OCI-LY7 (cell line): ENCODE measurements at regions not wholly inside any gene's neighbourhood (a gene's known extent, or its start where the extent isn't known, plus 50 kb on each side); places are given as distances from the start of the nearest gene placed in this dataset.

Experiments used
- BruUV-seq: library from RNA; stranded (reverse); fragments of 400-500 nt; replicated peaks from 2 replicates; lab custom pipeline; 2021; lab: Mats Ljungman, UMichigan
- CTCF ChIA-PET: fragments of 300-600 bp; sonication (Branson Sonifier 250); formaldehyde crosslinking; loops from one replicate; lab custom pipeline; 2022; ENCODE audit warnings: antibody characterized with exemption; ENCODE audit not compliant: unreplicated experiment; lab: Charles Lee
- POLR2A ChIA-PET: fragments of 300-600 bp; sonication (Branson Sonifier 250); formaldehyde crosslinking; loops from one replicate; lab custom pipeline; 2022; ENCODE audit warnings: antibody characterized with exemption; lab: Charles Lee
- DNase-seq: peaks from one replicate; pipeline ENCODE4 v3.0.0-alpha.2; 2015; ENCODE audit warnings: low spot score
- H2AFZ ChIP-seq: fragments of 200-600 bp; sonication (generic), shearing (Covaris generic); 2 replicates; pipeline ENCODE4 v1.6.1; 2014; ENCODE audit warnings: mild to moderate bottlenecking, antibody characterized with exemption, low read length, moderate library complexity
- H3K27ac ChIP-seq: fragments of 200-600 bp; sonication (generic); 2 replicates; pipeline ENCODE4 v1.5.1; 2014; ENCODE audit warnings: mixed run types, low read depth, mild to moderate bottlenecking, moderate library complexity, low read length, inconsistent platforms; ENCODE audit not compliant: poor library complexity, severe bottlenecking
- H3K36me3 ChIP-seq: fragments of 200-600 bp; sonication (generic); 2 replicates; pipeline ENCODE4 v1.6.1; 2014; ENCODE audit warnings: mild to moderate bottlenecking, antibody characterized with exemption, low read length, moderate library complexity, mixed read lengths; ENCODE audit not compliant: insufficient read depth
- H3K4me1 ChIP-seq: fragments of 200-600 bp; sonication (generic); 2 replicates; pipeline ENCODE4 v1.5.1; 2014; ENCODE audit warnings: mild to moderate bottlenecking, low read length; ENCODE audit not compliant: insufficient read depth, poor library complexity, severe bottlenecking
- H3K4me2 ChIP-seq: fragments of 200-600 bp; sonication (generic); 2 replicates; pipeline ENCODE4 v1.6.1; 2014; ENCODE audit warnings: mild to moderate bottlenecking, low read length
- H3K4me3 ChIP-seq: fragments of 200-600 bp; sonication (generic); 2 replicates; pipeline ENCODE4 v1.5.1; 2014; ENCODE audit warnings: mild to moderate bottlenecking, low read depth, low read length; ENCODE audit not compliant: poor library complexity, severe bottlenecking
- H3K79me2 ChIP-seq: fragments of 200-600 bp; sonication (generic); 2 replicates; pipeline ENCODE4 v1.6.1; 2016; ENCODE audit warnings: low read depth, mild to moderate bottlenecking, low read length, moderate library complexity, mixed read lengths; ENCODE audit not compliant: insufficient read depth
- H3K9me2 ChIP-seq: fragments of 200-600 bp; sonication (generic); 2 replicates; pipeline ENCODE4 v1.6.1; 2016; ENCODE audit warnings: mild to moderate bottlenecking, low read length, mixed read lengths; ENCODE audit not compliant: insufficient read depth
- H3K9me3 ChIP-seq: fragments of 200-600 bp; sonication (generic); 2 replicates; pipeline ENCODE4 v1.6.1; 2014; ENCODE audit warnings: mild to moderate bottlenecking, mixed run types, low read length, mixed read lengths
- H4K20me1 ChIP-seq: fragments of 200-600 bp; sonication (generic); 2 replicates; pipeline ENCODE4 v1.6.1; 2014; ENCODE audit warnings: mild to moderate bottlenecking, antibody characterized with exemption, low read length, moderate library complexity, mixed read lengths; ENCODE audit not compliant: insufficient read depth
- EZH2phosphoT487 ChIP-seq: fragments of 200-600 bp; sonication (generic); IDR thresholded peaks from 2 replicates; pipeline ENCODE4 v1.6.1; 2018; ENCODE audit warnings: low read depth, borderline replicate concordance, mild to moderate bottlenecking, mixed run types, antibody characterized with exemption, low read length, moderate library complexity, mixed read lengths
- intact Hi-C: fragments of 100-400 bp; cut with micrococcal nuclease; formaldehyde crosslinking; loops from one replicate; pipeline ENCODE4 v1.10.0; 2022; ENCODE audit not compliant: unreplicated experiment
- TF ChIP-seq, protein P1 (sequence below): fragments of 200-600 bp; sonication (generic); conservative IDR thresholded peaks from 2 replicates; pipeline ENCODE4 v1.5.1; 2014; ENCODE audit warnings: mild to moderate bottlenecking, antibody characterized with exemption, low read length, moderate library complexity, mixed read lengths

DNA sequence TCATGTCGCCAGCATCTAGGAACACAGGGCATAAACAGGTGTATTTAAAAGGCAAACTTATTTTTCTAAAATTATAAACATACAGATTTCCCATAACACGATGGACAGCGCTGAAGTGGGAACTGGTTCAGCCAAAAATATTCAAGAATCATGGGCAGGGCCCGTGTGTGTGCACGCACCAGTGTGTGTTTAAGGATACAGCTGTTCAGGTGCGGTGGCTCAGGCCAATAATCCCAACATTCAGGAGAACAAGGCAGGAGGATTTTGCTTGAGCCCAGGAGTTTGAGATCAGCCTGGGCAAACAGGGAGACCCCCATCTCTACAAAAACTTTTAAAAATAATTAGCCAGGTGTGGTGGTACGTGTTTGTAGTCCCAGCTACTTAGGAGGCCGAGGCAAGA is 288.6 kb upstream of the HDAC4 start:
- Histone ChIP-seq H3K79me2 (no peaks in the 10 kb centered on the region), H3K9me2 (no peaks in the 10 kb centered on the region), H3K4me2 (no peak overlapping the region), H2AFZ (no peak overlapping the region), H3K4me3 (no peak overlapping the region), H3K9me3 (no peaks in the 10 kb centered on the region), H3K27ac (no peak overlapping the region), H3K36me3 (no peaks in the 10 kb centered on the region), H4K20me1 (no peaks in the 10 kb centered on the region), H3K4me1 (no peaks in the 10 kb centered on the region)
- intact Hi-C loops, result no loop called here
- no peak for TF ChIP-seq EZH2phosphoT487
- TF ChIP-seq, protein P1, sequence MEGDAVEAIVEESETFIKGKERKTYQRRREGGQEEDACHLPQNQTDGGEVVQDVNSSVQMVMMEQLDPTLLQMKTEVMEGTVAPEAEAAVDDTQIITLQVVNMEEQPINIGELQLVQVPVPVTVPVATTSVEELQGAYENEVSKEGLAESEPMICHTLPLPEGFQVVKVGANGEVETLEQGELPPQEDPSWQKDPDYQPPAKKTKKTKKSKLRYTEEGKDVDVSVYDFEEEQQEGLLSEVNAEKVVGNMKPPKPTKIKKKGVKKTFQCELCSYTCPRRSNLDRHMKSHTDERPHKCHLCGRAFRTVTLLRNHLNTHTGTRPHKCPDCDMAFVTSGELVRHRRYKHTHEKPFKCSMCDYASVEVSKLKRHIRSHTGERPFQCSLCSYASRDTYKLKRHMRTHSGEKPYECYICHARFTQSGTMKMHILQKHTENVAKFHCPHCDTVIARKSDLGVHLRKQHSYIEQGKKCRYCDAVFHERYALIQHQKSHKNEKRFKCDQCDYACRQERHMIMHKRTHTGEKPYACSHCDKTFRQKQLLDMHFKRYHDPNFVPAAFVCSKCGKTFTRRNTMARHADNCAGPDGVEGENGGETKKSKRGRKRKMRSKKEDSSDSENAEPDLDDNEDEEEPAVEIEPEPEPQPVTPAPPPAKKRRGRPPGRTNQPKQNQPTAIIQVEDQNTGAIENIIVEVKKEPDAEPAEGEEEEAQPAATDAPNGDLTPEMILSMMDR, result no peak
- DNase-seq, result no peak
- BruUV-seq, result no TSS peak
- ChIA-PET CTCF (no interaction called here), POLR2A (no interaction called here)

DNA sequence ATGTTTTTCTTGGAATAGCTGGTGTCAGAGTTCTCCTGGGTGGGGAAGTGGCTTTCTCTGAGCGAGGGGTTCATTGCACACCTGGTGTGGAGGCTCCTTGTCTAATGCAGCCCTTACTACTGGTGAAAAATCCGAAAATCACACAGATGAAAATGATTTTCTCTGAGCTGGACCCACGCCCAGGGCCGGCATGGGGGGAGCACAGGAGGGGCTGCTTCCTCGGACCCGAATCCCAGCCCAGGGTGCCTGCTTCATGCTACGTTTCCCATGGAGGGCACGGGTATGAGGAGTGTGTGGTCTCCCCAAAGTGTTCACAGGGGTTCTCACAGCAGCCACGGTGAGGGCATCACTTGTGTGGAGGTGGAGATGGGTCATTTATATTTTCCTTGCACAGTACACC is 288.0 kb upstream of the HDAC4 start:
- no peak for DNase-seq
- H3K4me2 ChIP-seq, result no peak overlapping the region
- no peaks in the 10 kb centered on the region for H4K20me1 ChIP-seq
- H2AFZ ChIP-seq, result no peak overlapping the region
- intact Hi-C loops, result no loop called here
- H3K36me3 ChIP-seq, result no peaks in the 10 kb centered on the region
- H3K4me1 ChIP-seq, result no peaks in the 10 kb centered on the region
- ChIA-PET CTCF (no interaction called here), POLR2A (interaction anchor here (0.5 kb wide), 1 partner anchor 26 kb away, joined by 3 read pairs; no protein-coding TSS in a partner anchor)
- no peaks in the 10 kb centered on the region for H3K9me2 ChIP-seq
- no peak for TF ChIP-seq EZH2phosphoT487
- TF ChIP-seq, protein P1, result no peak
- no peaks in the 10 kb centered on the region for H3K79me2 ChIP-seq
- no peak overlapping the region for H3K4me3 ChIP-seq
- no TSS peak for BruUV-seq
- no peak overlapping the region for H3K27ac ChIP-seq
- no peaks in the 10 kb centered on the region for H3K9me3 ChIP-seq

DNA sequence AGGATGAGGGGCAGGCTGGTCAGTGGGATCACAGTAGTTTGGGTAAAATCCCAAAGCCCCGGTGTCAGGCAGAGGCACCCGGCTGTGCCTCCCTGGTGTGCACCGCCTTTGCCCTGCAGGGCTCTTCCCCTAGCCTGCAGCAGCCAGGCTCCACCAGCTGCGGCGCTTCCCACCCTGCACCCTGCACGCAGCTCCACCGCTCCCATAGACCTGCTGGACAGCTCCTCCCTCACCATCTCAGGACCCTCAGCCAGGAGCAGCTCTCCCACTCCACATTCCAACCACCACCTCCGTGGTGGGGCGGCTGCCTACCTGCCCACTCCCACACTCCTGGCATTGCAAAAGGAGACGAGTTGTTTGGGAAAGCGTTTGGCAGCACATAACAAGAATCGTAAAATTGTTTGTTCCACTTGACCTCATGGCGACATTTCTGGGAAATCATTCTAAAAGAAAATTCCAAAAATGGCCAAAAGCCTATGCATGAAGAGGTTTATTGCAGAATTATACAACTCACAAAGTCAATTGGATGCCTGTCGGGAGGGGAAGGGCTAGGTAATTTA is 287.4 kb upstream of the HDAC4 start:
- POLR2A ChIA-PET, result interaction anchor here (0.5 kb wide), 1 partner anchor 26 kb away, joined by 3 read pairs; no protein-coding TSS in a partner anchor
- H4K20me1 ChIP-seq, result no peaks in the 10 kb centered on the region
- H3K36me3 ChIP-seq, result no peaks in the 10 kb centered on the region
- H3K79me2 ChIP-seq, result no peaks in the 10 kb centered on the region
- H3K4me2 ChIP-seq, result no peak overlapping the region
- BruUV-seq, result no TSS peak
- CTCF ChIA-PET, result no interaction called here
- no peaks in the 10 kb centered on the region for H3K9me3 ChIP-seq
- no peak overlapping the region for H2AFZ ChIP-seq
- no peak for TF ChIP-seq EZH2phosphoT487
- TF ChIP-seq, protein P1, result no peak
- no peak overlapping the region for H3K4me3 ChIP-seq
- H3K27ac ChIP-seq, result no peak overlapping the region
- DNase-seq, result no peak
- intact Hi-C loops, result no loop called here
- H3K9me2 ChIP-seq, result no peaks in the 10 kb centered on the region
- H3K4me1 ChIP-seq, result no peaks in the 10 kb centered on the region
